Glutamatergic neuron (in vitro differentiated cells): ENCODE measurements at regions not wholly inside any gene's neighbourhood (a gene's known extent, or its start where the extent isn't known, plus 50 kb on each side); places are given as distances from the start of the nearest gene placed in this dataset.

ENCODE experiments used
- DNase-seq: peaks from one replicate; pipeline ENCODE4 v3.0.0; 2022
- H3K27ac Mint-ChIP-seq: one replicate; pipeline ENCODE4 v1.8.0; 2020; ENCODE audit warnings: mild to moderate bottlenecking, mixed read lengths, inconsistent platforms; ENCODE audit not compliant: unreplicated experiment
- H3K27me3 Mint-ChIP-seq: one replicate; pipeline ENCODE4 v1.8.0; 2020; ENCODE audit warnings: mild to moderate bottlenecking, moderate library complexity, mixed read lengths, inconsistent platforms; ENCODE audit not compliant: unreplicated experiment
- H3K36me3 Mint-ChIP-seq: one replicate; pipeline ENCODE4 v1.8.0; 2020; ENCODE audit warnings: mild to moderate bottlenecking, mixed read lengths, inconsistent platforms; ENCODE audit not compliant: unreplicated experiment
- H3K4me1 Mint-ChIP-seq: one replicate; pipeline ENCODE4 v1.8.0; 2020; ENCODE audit warnings: mild to moderate bottlenecking, low read depth, mixed read lengths, inconsistent platforms; ENCODE audit not compliant: unreplicated experiment
- H3K4me3 Mint-ChIP-seq: one replicate; pipeline ENCODE4 v1.8.0; 2020; ENCODE audit warnings: mild to moderate bottlenecking, mixed read lengths, inconsistent platforms; ENCODE audit not compliant: unreplicated experiment
- H3K9me3 Mint-ChIP-seq: one replicate; pipeline ENCODE4 v1.8.0; 2020; ENCODE audit warnings: mild to moderate bottlenecking, moderate library complexity, mixed read lengths, inconsistent platforms; ENCODE audit not compliant: unreplicated experiment
- CTCF ChIP-seq: fragments of 200-600 bp; sonication (generic); IDR thresholded peaks from one replicate; pipeline ENCODE4 v1.5.0; 2021; ENCODE audit not compliant: partially characterized antibody, unreplicated experiment

DNA sequence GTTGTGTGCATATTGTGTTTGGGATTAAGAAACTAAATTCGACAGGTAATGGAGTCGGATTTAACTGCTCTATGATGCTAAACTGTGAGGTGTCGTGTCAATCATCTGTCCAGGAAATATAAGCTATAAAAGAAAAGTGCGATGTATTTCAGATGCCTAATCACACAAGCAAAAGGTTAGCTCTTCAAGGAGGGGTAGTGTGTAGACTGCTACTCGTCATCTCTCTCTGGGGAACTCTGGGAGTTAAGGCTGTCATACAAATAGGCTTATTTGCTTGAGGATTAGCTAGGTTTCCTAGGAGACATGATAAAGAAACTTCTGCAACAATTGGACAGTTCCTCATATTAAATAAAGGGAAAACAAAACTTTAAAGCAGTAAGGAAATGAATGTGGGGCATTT is 462.1 kb downstream of the OLFM4 start:
- H3K27ac Mint-ChIP-seq: no peak overlapping the region
- no peaks in the 10 kb centered on the region for H3K36me3 Mint-ChIP-seq
- TF ChIP-seq CTCF: no peak
- H3K27me3 Mint-ChIP-seq: peaks cover 2% of the 10 kb centered on the region
- DNase-seq: no peak
- no peak overlapping the region for H3K4me3 Mint-ChIP-seq
- H3K4me1 Mint-ChIP-seq: peaks cover 7% of the 10 kb centered on the region
- no peaks in the 10 kb centered on the region for H3K9me3 Mint-ChIP-seq

DNA sequence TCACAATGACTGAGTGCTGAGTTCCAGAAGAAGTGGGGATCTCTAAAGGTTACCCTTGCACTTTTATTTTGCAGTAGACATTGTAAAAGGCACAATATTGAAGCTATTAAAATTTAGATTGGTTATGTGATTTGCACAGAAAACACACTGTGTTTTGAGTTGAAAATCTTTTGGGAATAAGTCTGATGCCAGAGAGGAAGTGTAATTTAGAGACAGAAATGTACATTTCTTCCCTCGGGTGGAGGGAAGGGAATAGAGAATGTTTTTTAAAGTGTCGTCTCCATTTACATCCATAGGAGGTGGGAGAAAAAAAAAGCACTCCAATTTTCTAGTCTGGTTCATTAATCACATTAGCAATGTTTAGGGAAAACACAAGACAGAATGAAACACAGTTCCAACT is 465.8 kb downstream of the OLFM4 start:
- no peaks in the 10 kb centered on the region for H3K36me3 Mint-ChIP-seq
- H3K27me3 Mint-ChIP-seq: no peaks in the 10 kb centered on the region
- H3K4me3 Mint-ChIP-seq: no peak overlapping the region
- no peak for DNase-seq
- H3K4me1 Mint-ChIP-seq: peaks cover 7% of the 10 kb centered on the region
- TF ChIP-seq CTCF: no peak
- H3K27ac Mint-ChIP-seq: no peak overlapping the region
- no peaks in the 10 kb centered on the region for H3K9me3 Mint-ChIP-seq

DNA sequence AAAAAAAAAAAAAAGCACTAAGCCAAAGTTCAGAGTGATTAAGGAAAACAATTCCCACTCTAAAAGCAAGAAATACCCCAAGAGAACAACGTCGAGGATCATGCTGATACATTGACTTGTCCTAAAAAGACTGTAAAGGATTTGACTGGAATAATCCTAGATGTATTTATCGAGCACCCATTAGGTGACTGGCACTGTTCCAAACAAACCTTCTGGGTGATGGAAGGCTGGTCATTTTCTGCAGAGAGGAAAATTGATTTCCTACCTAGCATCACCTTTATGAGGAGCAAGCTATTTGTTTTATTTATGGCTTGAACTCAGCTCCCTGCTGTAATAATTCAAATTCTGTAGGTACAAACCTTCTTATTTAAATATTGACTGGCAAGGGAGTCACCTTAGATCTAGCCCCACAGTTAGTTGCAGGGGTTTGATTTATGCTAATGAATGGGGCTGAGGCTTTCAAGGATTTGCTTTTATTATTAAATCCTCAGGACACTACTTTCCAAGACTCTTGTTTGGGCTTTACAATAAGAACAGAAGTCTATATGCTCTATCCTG is 471.0 kb downstream of the OLFM4 start:
- no peaks in the 10 kb centered on the region for H3K9me3 Mint-ChIP-seq
- H3K4me3 Mint-ChIP-seq: no peak overlapping the region
- no peaks in the 10 kb centered on the region for H3K36me3 Mint-ChIP-seq
- TF ChIP-seq CTCF: no peak
- H3K27ac Mint-ChIP-seq: no peak overlapping the region
- H3K27me3 Mint-ChIP-seq: no peaks in the 10 kb centered on the region
- H3K4me1 Mint-ChIP-seq: no peaks in the 10 kb centered on the region
- DNase-seq: no peak

DNA sequence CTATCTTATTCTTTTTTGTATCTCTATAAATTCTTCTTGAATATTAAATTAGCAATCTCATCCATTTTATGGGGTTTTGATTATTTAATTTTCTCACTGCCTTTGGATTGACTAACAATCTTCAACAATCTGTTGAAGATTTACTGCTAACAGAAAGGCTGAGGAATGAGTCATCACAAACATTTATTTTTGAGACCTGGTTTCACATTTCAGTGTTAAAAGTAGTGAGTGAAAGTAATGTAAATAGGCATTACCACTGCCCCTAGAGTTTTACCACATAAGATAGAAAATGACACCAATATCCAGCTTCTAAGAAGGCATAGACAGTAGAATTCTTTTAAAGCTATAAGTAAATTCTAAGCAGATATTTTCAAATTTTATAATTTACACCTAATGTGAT is 472.8 kb downstream of the OLFM4 start:
- Mint-ChIP-seq H3K36me3 (no peaks in the 10 kb centered on the region), H3K27ac (no peak overlapping the region), H3K4me3 (no peak overlapping the region), H3K9me3 (no peaks in the 10 kb centered on the region), H3K4me1 (no peaks in the 10 kb centered on the region), H3K27me3 (no peaks in the 10 kb centered on the region)
- no peak for TF ChIP-seq CTCF
- no peak for DNase-seq

DNA sequence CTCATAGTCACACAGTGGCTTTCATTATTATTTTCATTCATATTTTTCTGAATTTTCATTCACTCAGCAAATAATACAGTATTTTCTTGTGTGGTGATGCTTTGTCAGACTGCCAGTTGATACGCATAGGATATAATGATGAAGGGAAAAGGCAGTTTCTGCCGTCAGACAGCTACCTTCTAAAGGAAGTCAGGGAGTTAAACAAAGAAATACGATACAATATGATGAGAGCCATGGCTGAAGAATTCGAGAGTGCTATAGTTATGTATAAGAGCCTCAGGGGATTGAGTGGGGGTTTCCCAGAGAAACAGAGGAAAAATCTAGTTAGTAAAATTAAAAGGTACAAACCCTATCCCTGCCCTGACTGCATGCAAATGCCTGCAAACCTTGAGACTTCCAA is 479.1 kb downstream of the OLFM4 start:
- Mint-ChIP-seq H3K9me3 (no peaks in the 10 kb centered on the region), H3K27ac (peak overlapping the region; percentile 10), H3K4me1 (peaks cover 15% of the 10 kb centered on the region), H3K4me3 (no peak overlapping the region), H3K36me3 (no peaks in the 10 kb centered on the region), H3K27me3 (no peaks in the 10 kb centered on the region)
- no peak for TF ChIP-seq CTCF
- DNase-seq: no peak
